IMR-90 (cell line): ENCODE measurements at regions not wholly inside any gene's neighbourhood (a gene's known extent, or its start where the extent isn't known, plus 50 kb on each side); places are given as distances from the start of the nearest gene placed in this dataset.

Experiments used
- BHLHE40 ChIP-seq: fragments of 150-350 bp; IDR thresholded peaks from 2 replicates; pipeline ENCODE4 v1.6.1; 2016; ENCODE audit warnings: mild to moderate bottlenecking, low read depth, low read length
- CEBPB ChIP-seq: IDR thresholded peaks from 2 replicates; pipeline ENCODE4 v1.6.1; 2012; ENCODE audit warnings: low read depth, low read length, improper control_type of control experiment
- MAZ ChIP-seq: IDR thresholded peaks from 2 replicates; pipeline ENCODE4 v1.6.1; 2012; ENCODE audit warnings: low read depth, mild to moderate bottlenecking, low read length, improper control_type of control experiment, moderate library complexity, borderline replicate concordance
- POLR2A ChIP-seq: IDR thresholded peaks from 2 replicates; pipeline ENCODE4 v1.6.1; 2012; ENCODE audit warnings: mild to moderate bottlenecking, low read depth, low read length
- RAD21 ChIP-seq: IDR thresholded peaks from 2 replicates; pipeline ENCODE4 v1.6.1; 2012; ENCODE audit warnings: low read length, improper control_type of control experiment
- TF ChIP-seq, protein P1 (sequence below): conservative IDR thresholded peaks from 2 replicates; pipeline ENCODE4 v1.5.1; 2012; ENCODE audit warnings: mild to moderate bottlenecking, low read depth, low read length, improper control_type of control experiment
- TF ChIP-seq, protein P2 (sequence below): fragments of 150-350 bp; IDR thresholded peaks from 2 replicates; pipeline ENCODE4 v1.6.1; 2017; ENCODE audit warnings: mild to moderate bottlenecking, antibody characterized with exemption, low read length, low read depth

DNA sequence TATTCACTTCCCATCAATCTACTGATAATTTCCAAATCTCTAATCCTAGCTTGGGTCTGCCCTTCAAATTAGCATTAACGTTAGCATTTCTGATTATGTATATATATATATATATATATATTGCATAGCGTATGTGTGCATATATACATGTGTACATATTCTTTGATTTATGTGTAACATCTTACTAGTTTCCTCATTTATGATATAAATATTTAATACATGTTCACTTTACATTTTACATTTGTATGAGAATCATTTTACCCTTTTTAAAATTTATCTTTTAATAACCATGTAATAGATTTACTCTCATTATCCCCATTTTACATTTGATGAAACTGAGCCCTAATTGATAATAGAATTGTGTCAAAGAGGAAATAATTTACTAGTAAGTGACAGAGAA is 164.7 kb downstream of the ZNF648 start:
- TF ChIP-seq, protein P1, sequence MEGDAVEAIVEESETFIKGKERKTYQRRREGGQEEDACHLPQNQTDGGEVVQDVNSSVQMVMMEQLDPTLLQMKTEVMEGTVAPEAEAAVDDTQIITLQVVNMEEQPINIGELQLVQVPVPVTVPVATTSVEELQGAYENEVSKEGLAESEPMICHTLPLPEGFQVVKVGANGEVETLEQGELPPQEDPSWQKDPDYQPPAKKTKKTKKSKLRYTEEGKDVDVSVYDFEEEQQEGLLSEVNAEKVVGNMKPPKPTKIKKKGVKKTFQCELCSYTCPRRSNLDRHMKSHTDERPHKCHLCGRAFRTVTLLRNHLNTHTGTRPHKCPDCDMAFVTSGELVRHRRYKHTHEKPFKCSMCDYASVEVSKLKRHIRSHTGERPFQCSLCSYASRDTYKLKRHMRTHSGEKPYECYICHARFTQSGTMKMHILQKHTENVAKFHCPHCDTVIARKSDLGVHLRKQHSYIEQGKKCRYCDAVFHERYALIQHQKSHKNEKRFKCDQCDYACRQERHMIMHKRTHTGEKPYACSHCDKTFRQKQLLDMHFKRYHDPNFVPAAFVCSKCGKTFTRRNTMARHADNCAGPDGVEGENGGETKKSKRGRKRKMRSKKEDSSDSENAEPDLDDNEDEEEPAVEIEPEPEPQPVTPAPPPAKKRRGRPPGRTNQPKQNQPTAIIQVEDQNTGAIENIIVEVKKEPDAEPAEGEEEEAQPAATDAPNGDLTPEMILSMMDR, result no peak
- TF ChIP-seq CEBPB, result no peak
- TF ChIP-seq, protein P2, sequence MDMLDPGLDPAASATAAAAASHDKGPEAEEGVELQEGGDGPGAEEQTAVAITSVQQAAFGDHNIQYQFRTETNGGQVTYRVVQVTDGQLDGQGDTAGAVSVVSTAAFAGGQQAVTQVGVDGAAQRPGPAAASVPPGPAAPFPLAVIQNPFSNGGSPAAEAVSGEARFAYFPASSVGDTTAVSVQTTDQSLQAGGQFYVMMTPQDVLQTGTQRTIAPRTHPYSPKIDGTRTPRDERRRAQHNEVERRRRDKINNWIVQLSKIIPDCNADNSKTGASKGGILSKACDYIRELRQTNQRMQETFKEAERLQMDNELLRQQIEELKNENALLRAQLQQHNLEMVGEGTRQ, result no peak
- no peak for TF ChIP-seq RAD21
- no peak for TF ChIP-seq POLR2A
- no peak for TF ChIP-seq BHLHE40
- no peak for TF ChIP-seq MAZ
